ENCODE measurements at regions not wholly inside any gene's neighbourhood (a gene's known extent, or its start where the extent isn't known, plus 50 kb on each side); places are given as distances from the start of the nearest gene placed in this dataset.

- no peak for TF ChIP-seq POLR2AphosphoS5 (IDR thresholded peaks at IDR 0.05; ENCODE audit: low read depth, low read length)
- no peak for TF ChIP-seq POLR2A (IDR thresholded peaks at IDR 0.05; ENCODE audit: low read depth, low read length)
These were observed 179.7 kb downstream of the C9orf152 start for GRCh38 chr9:110028271-110028670.

Data from GM12892 (cell line).